Esophagus squamous epithelium (tissue), 4 donors: ENCODE measurements at regions not wholly inside any gene's neighbourhood (a gene's known extent, or its start where the extent isn't known, plus 50 kb on each side); places are given as distances from the start of the nearest gene placed in this dataset.

Experiments used
- POLR2A ChIP-seq, 4 donors: fragments of 450-650 bp; IDR thresholded peaks; one replicate each; pipeline ENCODE4 v1.6.1; 2017; ENCODE audit warnings: antibody characterized with exemption in 4 of 4, mild to moderate bottlenecking in 4 of 4, moderate library complexity in 3 of 4
- TF ChIP-seq, protein P1 (sequence below), 6 experiments: fragments of 450-650 bp in 4 of 6; fragments of 200-600 bp in 2 of 6; sonication (generic) in 2 of 6; IDR thresholded peaks; one replicate each; pipeline ENCODE4 v1.5.1; 2016 to 2019; ENCODE audit warnings: antibody characterized with exemption in 6 of 6, mild to moderate bottlenecking in 4 of 6, moderate library complexity in 4 of 6

DNA sequence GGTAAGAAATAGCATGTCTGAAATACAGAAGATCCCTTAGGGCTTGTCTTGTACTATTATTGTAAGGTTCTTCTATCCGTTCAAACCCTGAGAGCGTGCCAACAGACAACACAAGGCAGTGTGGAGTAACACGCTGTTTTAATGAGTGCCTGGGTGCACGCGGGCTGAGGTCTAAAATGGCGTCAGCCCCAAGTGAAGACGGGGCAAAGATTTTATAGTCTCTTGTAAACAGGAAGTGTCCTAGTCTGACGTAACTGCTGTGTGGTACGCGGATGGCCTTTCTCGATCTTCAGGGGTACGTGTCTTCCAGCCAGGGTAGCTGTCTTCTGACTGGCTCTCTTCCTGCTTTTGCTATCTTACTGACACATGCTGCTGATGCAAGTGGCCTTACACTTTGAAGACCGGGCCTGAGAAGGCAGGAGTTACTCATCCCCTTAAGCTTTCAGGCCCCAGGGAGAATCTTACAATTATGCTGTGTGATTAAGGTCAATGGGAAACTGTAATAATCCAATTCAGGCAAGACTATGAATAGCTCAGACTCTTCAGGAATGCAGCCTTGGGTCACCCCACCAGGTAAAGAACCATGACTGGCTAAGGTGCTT, 1812.0 kb upstream of the CDH9 start:
- TF ChIP-seq, protein P1, sequence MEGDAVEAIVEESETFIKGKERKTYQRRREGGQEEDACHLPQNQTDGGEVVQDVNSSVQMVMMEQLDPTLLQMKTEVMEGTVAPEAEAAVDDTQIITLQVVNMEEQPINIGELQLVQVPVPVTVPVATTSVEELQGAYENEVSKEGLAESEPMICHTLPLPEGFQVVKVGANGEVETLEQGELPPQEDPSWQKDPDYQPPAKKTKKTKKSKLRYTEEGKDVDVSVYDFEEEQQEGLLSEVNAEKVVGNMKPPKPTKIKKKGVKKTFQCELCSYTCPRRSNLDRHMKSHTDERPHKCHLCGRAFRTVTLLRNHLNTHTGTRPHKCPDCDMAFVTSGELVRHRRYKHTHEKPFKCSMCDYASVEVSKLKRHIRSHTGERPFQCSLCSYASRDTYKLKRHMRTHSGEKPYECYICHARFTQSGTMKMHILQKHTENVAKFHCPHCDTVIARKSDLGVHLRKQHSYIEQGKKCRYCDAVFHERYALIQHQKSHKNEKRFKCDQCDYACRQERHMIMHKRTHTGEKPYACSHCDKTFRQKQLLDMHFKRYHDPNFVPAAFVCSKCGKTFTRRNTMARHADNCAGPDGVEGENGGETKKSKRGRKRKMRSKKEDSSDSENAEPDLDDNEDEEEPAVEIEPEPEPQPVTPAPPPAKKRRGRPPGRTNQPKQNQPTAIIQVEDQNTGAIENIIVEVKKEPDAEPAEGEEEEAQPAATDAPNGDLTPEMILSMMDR (IDR thresholded peaks at IDR 0.05): no peak
- no peak for TF ChIP-seq POLR2A (IDR thresholded peaks at IDR 0.05)
